Erythroblast (primary cell): ENCODE measurements at regions not wholly inside any gene's neighbourhood (a gene's known extent, or its start where the extent isn't known, plus 50 kb on each side); places are given as distances from the start of the nearest gene placed in this dataset.

Experiments
- GATA1 ChIP-seq: IDR thresholded peaks from 2 replicates; pipeline ENCODE4 v1.6.1; 2011; ENCODE audit warnings: low read depth, mild to moderate bottlenecking, control low read depth, low read length, moderate library complexity
- POLR2A ChIP-seq: IDR thresholded peaks from 2 replicates; pipeline ENCODE4 v1.6.1; 2011; ENCODE audit warnings: mild to moderate bottlenecking, low read length

- no peak for TF ChIP-seq POLR2A
- no peak for TF ChIP-seq GATA1
These were observed 554.9 kb upstream of the LRFN5 start for GRCh38 chr14:41051801-41052200.
